Caki2 (cell line): ENCODE measurements at regions not wholly inside any gene's neighbourhood (a gene's known extent, or its start where the extent isn't known, plus 50 kb on each side); places are given as distances from the start of the nearest gene placed in this dataset.
A peak's percentile ranks its signal among the peaks of the same experiment; 100 is the strongest.
"Not testable (repeated sequence)": the region's sequence is repeated elsewhere in the genome, so short reads cannot be mapped to it uniquely, and the experiment has no call there.

Source experiments
- DNase-seq: peaks from one replicate; pipeline ENCODE4 v3.0.0-alpha.2; 2015; ENCODE audit warnings: low read depth
- in situ Hi-C: cut with HindIII; loops from 2 replicates; pipeline ENCODE4 v1.10.0; 2016; ENCODE audit warnings: low sequenced_read_pairs, low pct_unique_long_range_greater_than_20kb, mixed read lengths

DNA sequence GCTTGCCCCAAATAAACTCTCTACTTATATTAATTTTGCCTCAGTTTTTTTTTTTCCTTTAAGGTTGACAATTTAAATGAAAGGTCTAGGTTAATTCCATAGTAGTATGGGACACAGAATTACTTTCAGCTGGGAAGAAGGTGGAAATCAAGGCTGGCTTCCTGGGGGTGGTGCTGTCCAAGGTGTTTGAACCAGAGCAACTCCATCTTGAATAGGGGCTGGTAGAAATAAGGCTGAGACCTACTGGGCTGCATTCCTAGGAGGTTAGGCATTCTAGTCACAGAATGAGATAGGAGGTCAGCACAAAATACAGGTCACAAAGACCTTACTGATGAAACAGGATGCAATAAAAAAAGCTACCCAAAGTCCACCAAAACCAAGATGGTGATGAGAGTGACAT is 1190.8 kb upstream of the AUTS2 start:
- in situ Hi-C loops = no loop called here

GRCh38 chr7:68408873-68409272 is 1189.4 kb upstream of the AUTS2 start:
- no peak for DNase-seq
- in situ Hi-C loops = no loop called here

More for the DNA sequence above, 1190.8 kb upstream of the AUTS2 start:
- no peak for DNase-seq

DNA sequence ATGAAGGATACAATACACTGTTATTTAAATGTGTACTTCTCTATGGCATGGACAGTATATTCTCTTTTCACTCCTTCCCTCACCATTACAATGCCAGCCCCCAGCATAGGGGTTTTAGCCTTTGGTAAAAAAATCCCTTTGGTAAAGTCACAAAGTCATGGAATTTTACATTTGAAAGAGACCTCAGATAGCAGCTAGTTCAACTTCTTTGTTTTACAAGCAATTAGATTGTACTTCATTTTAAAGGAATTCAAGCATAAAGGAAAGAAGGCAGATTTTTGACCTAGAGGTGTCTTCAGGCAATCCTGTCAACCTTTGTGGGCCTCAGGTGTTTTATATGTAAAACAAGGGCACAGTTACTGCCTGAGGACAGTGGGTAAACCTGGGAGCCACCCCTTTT is 1188.4 kb upstream of the AUTS2 start:
- in situ Hi-C loops = no loop called here
- DNase-seq = no peak

GRCh38 chr7:68410693-68411092 is 1187.6 kb upstream of the AUTS2 start:
- not testable (repeated sequence) for DNase-seq

GRCh38 chr7:68411742-68412141 is 1186.5 kb upstream of the AUTS2 start:
- in situ Hi-C loops = no loop called here
- DNase-seq = no peak

More at GRCh38 chr7:68410693-68411092, 1187.6 kb upstream of the AUTS2 start:
- in situ Hi-C loops = not testable (repeated sequence)

DNA sequence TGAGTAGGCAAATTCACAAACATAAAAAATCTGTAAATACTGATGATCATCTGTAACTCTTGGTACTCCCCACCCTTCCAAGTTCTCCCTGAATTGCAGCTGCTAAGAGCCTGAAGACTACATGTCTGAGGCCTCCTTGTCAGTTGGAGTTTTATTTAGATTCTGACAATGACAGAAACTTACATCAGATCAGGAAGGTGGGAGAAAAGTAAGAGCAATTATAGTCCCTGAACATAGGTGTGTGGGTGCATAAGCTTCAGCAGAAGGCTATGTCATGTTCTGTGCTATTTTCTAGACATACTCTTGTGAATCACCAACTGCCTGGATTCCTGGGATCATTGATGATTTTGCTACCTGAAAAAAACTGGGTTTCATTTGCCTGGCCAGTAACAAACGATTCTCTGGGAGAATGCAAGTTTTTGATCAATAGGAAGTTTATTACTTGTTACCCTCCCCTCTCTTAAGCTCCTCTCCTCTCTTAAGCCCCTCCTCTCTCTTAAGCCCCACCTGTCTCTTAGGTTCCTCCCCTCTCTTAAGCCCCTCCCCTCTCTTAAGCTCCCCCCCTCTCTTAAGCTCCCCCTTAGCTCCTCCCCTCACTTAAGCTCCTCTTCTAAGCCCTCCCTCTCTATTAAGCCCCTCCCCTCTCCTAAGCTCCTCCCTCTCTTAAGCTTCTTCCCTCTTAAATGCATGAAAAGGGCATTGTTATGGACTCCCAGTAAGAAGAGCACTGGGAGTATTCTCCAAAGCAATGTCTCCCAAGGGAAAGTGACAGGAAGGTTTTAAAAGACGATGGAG is 1183.4 kb upstream of the AUTS2 start:
- in situ Hi-C loops = no loop called here
- DNase-seq = peak; percentile 43

GRCh38 chr7:68417002-68417401 is 1181.3 kb upstream of the AUTS2 start:
- no peak for DNase-seq
- in situ Hi-C loops = no loop called here

GRCh38 chr7:68417659-68418058 is 1180.6 kb upstream of the AUTS2 start:
- in situ Hi-C loops = no loop called here
- DNase-seq = peak; percentile 56

DNA sequence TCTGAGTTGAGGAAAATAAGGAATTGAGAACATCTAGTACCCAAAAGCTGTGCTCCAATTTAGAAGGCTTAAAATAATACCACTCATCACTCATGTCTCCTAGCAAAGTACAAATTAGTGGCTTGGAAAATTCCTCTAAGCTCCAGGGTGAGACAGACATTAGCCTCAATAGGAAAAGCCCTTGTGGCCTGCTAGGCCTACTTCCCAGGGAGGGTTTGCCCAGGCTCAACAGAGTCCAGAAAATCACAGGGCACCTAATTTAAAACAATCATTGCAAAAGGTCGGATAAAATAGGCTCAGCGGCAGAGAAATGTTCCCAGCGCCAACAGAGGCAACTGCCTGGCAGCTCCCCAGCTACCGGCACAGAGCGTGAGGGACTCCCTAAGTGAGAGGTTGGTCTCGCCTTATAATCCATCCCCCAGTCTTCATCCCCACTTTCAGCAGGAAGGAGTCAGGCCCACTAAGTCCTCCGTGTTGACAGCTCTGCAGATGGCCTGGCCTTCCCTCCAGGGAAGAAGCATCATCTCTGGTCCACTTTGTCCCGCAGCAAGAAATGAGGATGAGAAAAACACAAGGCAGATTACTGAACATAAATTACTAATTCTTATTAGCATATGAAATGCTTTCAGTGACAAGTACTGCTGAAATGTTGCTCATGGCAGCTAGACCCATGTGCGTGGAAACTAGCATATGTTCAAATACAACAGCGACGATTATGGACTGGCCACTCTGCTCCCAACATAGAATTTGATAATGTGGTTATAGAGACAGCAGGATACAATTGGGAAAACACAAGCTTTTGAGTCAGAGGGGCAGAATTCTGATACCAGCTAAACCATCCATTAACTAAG is 1177.7 kb upstream of the AUTS2 start:
- in situ Hi-C loops = no loop called here
- DNase-seq = no peak

DNA sequence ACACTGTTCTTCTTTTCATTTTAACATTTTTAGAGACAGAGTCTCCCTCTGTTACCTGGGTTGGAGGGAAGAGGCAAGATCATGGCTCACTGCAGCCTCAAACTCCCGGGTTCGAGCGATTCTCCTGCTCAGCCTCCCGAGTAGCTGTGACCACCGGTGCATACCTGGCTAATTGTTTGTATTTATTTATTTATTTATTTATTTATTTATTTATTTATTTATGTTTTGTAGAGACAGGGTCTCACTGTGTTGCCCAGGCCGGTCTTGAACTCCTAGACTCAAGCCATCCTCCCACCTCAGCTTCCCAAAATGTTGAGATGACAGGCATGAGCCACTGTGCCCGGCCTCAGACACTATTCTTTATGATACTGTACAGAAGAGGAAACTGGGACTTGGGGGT is 1176.6 kb upstream of the AUTS2 start:
- DNase-seq = no peak
- in situ Hi-C loops = no loop called here

DNA sequence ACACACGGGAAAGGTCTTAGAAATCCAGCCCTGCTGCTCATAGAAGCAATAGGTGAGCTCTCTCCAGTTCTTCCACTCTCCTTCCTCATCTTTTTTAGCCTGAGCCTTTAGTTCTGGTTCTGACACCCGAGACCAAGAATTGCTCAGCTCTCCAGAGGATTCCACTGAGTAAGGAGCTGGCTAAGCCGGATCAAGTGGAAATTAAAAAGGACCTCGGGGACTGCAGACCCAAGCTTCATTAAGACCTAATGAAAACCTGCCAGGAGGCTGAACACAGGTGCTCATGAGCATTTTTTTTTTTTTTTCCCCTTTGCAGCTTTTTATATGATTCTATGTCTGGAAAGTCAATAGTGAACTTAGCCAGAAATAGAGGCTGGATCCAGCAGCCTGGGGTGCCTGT is 1176.0 kb upstream of the AUTS2 start:
- DNase-seq = no peak
- in situ Hi-C loops = no loop called here

GRCh38 chr7:68423356-68423755 is 1174.9 kb upstream of the AUTS2 start:
- no peak for DNase-seq
- in situ Hi-C loops = no loop called here

DNA sequence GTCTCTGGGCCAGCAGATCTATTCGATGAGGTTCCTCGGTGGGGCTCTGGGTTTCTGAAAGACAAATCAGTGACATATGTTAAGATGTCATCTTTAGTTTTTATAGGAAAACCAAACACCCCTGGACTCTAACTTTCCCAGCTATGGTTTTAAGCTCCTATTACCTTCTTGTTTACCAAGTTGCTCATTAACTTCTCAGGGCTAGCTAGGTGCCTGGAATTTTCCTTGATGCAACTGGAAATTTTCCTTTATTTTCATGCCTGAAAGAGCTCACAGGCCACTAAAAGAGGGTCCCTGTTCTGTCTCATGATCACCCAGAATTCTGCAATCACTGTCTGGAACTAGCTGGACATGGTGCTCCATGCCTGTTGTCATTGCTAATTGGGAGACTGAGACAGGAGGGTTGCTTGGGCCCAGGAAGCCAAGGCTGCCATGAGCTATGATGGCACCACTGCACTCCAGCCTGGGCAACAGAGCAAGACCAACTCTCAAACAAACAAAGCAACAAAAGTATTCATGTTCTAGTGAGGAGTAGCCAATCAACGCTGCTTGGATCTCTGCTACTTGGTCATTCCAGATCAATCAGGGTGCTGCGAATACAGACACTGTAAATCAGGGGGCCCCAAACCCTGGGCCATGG is 1173.5 kb upstream of the AUTS2 start:
- DNase-seq = peak; percentile 40
- in situ Hi-C loops = no loop called here

- in situ Hi-C loops = no loop called here
- no peak for DNase-seq
Measured at GRCh38 chr7:68425377-68425776, 1172.9 kb upstream of the AUTS2 start.

DNA sequence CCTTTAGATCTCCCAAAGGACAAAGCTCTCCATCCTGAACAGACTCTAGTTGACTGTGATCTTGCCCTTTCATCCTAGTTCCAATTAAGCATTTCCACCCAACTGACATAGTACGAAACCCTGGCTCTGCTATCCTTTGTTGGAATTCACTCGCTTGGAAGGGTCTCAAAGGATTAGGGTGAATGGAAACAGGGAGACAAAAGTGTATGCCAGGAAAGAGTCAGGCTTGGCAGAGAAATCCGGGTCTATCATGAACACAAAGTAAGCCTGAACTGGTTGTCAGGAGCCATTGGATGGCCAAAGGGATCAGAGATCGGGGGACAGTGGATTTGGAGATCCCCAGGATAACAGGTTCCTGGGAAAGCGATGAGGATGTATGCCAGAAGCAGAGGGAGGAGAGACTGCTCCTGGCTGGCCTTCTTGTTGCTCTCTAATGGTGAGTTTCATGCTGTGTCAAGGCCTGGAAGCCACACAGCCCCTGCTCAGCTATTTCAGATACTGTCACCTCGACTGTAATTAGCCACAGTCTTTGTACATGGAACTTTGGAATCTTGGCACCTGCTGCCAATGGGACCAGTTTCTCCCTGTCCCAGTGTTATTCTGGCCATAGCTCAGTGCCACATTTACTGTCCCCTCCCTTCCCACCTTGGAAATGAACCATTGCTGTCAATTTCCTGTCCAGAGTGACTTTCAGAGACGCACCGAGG is 1168.7 kb upstream of the AUTS2 start:
- in situ Hi-C loops = no loop called here
- no peak for DNase-seq

DNA sequence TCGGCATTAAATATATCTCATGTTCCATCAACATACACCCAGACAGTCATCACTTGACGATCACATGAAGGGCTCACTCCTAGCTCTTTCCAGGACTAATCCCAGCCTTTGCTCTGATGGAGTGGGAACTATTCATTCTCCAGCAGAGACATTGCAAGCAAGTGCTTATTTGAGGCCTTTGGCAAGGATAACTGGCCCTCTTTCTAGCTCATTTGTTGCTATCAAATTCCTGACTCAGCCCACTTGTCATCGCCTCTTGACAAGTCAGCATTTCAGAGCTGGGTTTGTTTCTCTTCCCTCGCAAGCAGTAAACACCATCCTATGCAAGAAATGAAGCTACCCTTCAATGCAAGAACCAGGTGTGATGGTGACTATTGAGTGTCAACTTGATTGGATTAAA is 1165.7 kb upstream of the AUTS2 start:
- in situ Hi-C loops = no loop called here

DNA sequence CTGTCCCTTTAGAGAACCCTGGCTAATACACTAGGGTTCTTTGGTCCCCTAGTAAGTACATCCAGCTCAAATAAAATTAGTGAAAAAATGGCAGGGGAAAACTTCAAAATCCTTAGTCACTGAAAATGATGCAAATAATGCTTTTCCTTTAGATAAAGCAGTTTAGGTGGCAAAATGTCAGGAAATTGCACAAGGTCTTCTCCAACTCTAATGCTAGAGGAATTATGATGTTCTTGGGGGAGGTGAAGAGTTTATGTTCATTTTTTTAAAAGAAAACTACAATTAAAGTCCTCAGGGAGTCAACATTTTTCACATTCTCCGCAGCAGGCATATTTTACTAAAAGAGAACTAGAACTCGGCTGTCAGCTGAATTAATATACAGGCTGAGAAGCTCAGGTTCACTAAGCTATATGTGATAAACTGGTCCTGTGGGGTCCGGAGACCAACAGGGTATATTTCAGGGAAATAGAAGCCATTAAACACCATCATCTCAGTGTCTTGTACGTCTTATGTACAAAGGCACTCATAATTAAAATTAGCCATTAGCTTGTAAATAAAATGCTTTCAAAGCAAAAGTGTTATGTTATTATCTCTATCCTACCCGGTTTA is 1164.7 kb upstream of the AUTS2 start:
- no peak for DNase-seq
- in situ Hi-C loops = no loop called here

More for the DNA sequence above, 1165.7 kb upstream of the AUTS2 start:
- DNase-seq = no peak

DNA sequence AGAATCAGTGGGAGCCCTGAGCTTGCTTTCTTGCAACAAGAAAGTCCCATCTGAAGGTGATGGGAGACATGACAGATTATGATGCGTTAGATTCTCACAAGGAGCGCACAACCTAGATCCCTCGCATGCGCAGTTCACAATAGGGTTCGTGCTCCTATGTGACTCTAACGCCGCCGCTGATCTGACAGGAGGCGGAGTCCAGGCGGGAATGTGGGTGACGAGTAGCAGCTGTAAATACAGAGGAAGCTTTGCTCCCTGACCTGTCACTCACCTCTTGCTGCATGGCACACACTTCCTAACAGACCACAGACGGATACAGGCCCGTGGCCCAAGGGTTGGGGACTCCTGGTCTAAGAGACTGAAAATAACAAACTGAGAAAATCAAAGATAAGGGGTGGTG is 1163.4 kb upstream of the AUTS2 start:
- DNase-seq = no peak
- in situ Hi-C loops = no loop called here
